OCI-LY3 (cell line): ENCODE measurements at regions not wholly inside any gene's neighbourhood (a gene's known extent, or its start where the extent isn't known, plus 50 kb on each side); places are given as distances from the start of the nearest gene placed in this dataset.

ENCODE experiments used
- EZH2phosphoT487 ChIP-seq: fragments of 200-600 bp; shearing (Covaris generic); IDR thresholded peaks from 2 replicates; pipeline ENCODE4 v1.6.1; 2018; ENCODE audit warnings: antibody characterized with exemption, mixed run types, low read depth
- TF ChIP-seq, protein P1 (sequence below): fragments of 200-600, 300-600 bp; sonication (generic); IDR thresholded peaks from 2 replicates; pipeline ENCODE4 v1.5.1; 2014; ENCODE audit warnings: antibody characterized with exemption, low read length, low read depth

DNA sequence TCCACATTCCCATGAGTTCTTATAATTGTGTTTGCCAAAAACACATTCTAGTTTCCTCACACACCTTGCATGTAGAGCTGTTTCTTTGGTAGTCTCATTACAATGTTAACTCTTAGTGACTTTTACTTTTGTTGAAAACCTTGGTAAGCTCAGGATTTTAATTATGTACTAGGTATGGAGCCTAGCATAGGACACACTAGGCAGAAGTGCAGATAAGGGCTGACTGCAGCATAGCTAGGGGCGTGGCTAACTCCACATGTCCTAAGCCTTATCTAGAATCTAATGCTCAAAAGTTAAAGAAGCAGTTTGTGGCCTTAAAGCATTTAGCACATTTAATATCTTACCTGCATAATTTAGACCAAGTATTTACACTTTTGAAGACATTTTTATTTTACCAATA is 153.7 kb upstream of the FBXO11 start:
- TF ChIP-seq, protein P1, sequence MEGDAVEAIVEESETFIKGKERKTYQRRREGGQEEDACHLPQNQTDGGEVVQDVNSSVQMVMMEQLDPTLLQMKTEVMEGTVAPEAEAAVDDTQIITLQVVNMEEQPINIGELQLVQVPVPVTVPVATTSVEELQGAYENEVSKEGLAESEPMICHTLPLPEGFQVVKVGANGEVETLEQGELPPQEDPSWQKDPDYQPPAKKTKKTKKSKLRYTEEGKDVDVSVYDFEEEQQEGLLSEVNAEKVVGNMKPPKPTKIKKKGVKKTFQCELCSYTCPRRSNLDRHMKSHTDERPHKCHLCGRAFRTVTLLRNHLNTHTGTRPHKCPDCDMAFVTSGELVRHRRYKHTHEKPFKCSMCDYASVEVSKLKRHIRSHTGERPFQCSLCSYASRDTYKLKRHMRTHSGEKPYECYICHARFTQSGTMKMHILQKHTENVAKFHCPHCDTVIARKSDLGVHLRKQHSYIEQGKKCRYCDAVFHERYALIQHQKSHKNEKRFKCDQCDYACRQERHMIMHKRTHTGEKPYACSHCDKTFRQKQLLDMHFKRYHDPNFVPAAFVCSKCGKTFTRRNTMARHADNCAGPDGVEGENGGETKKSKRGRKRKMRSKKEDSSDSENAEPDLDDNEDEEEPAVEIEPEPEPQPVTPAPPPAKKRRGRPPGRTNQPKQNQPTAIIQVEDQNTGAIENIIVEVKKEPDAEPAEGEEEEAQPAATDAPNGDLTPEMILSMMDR: no peak
- TF ChIP-seq EZH2phosphoT487: no peak
